Omental fat pad (tissue), 3 donors: ENCODE measurements at regions not wholly inside any gene's neighbourhood (a gene's known extent, or its start where the extent isn't known, plus 50 kb on each side); places are given as distances from the start of the nearest gene placed in this dataset.

Experiments used
- ATAC-seq: fragments of 150-250 bp; one replicate; pipeline ENCODE4 v1.9.1; 2016; ENCODE audit warnings: mild to moderate bottlenecking, moderate library complexity; ENCODE audit not compliant: low FRiP score
- DNase-seq: peaks from one replicate; pipeline ENCODE4 v3.0.0-alpha.2; 2019; ENCODE audit warnings: low spot score
- CTCF ChIP-seq, 3 donors: fragments of 450-650 bp; IDR thresholded peaks; one replicate each; pipeline ENCODE4 v1.5.1; 2016 to 2017; ENCODE audit warnings: antibody characterized with exemption in 3 of 3, mild to moderate bottlenecking in 3 of 3, moderate library complexity in 2 of 3

DNA sequence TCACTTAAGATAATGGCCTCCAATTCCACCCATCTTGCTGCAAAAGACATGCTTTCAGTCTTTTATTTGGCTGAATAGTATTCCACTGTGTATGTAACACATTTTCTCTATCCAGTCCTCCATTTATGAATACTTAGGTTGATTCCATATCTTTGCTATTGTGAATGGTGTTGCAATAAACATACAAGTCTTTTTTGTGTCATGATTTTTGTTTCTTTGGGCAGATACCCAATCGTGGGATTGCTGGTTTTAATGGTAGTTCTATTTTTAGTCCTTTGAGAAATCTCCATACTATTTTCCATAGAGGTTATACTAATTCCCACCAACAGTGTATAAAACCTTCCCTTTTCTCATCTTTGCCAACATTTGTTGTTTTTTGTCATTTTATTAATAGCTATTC lies 180.9 kb downstream of the SMIM20 start:
- no peak for ATAC-seq
- TF ChIP-seq CTCF (IDR thresholded peaks at IDR 0.05): no peak

DNA sequence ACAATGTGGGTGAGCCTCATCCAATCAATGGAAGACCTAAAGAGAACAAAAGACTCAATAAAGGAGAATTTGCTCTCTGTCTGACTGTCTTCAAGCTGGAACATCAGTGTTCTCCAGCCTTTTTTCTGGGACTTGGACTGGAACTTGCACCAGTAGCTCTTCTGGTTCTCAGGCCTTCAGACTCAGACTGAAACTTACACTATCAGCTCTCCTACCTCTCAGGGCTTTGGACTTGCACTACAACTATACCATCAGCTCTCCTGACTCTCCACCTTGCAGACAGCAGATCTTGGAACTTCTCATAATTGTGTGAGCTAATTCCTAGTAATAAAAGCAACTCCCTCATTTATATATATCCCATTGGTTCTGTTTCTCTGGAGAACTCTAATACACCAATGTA lies 185.9 kb downstream of the SMIM20 start:
- DNase-seq (no peak), ATAC-seq (no peak)
- TF ChIP-seq CTCF (IDR thresholded peaks at IDR 0.05): no peak

More for the DNA sequence above, 180.9 kb downstream of the SMIM20 start:
- DNase-seq: no peak

DNA sequence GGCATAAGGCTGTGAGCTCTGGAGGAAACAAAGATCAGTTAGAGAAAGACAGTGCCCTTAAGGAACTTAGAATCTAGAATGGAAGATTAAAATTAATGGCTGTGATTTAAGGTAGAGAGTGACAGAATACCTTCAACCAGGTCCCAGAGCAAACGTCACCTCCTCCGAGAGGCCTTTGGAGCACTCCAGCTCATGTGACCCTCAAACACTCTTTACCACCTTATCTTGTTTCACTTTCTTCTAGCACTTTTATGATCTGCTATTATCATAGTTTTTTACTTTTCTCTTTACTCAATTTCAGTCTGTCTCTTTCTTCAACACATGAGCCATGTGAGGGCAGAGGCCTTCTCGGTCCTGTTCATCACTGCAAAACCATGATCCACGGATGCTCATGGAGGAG lies 187.0 kb downstream of the SMIM20 start:
- no peak for TF ChIP-seq CTCF (IDR thresholded peaks at IDR 0.05)
- ATAC-seq (no peak), DNase-seq (no peak)

- DNase-seq: no peak
- ATAC-seq: no peak
- TF ChIP-seq CTCF (IDR thresholded peaks at IDR 0.05): no peak
Measured at GRCh38 chr4:26104056-26104685, 190.2 kb downstream of the SMIM20 start.

- ATAC-seq (no peak), DNase-seq (no peak)
- no peak for TF ChIP-seq CTCF (IDR thresholded peaks at IDR 0.05)
Measured at GRCh38 chr4:26105337-26105736, 191.3 kb downstream of the SMIM20 start.

DNA sequence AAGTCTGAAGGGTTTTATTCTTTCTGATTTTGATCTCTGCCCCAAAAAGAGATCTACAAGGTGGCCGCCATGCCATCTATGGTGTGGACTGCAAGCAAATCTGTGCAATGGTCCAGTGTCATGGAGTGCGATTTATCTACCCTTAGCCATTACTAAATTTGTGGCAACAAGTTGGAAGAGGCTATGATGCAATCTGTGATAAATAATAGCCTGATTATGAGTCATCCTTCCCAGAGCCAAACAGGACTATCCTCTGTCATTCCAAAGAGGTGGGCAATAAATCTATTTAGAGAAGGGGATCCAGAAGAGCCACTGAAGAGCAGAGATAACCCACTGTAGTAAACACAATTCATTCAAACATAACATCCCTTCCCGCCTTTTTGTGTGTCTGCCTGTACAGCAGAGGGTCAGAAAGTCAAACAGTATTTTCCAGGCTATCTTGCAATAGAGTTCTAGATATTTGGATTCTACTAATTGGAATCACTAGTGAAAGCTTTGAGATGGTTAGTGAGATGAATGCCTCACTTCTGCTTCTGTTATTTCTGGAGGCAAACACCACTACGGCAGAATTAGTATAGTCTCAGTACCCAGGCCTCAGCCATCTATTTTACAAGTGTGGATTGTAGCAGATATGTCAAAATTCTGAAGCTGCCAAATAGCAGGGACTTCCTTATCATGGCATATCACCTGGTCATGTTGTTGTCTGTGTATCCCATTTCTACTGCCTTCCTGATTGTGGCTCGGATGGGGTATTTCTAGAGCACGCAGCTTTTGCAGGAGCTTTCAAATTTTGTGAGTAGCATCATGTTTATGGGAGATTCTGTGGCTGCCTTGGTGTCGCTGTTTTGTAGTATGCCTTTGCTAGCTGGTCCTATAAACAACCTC lies 192.0 kb downstream of the SMIM20 start:
- DNase-seq (no peak), ATAC-seq (peak; percentile 95)
- TF ChIP-seq CTCF (IDR thresholded peaks at IDR 0.05): no peak

DNA sequence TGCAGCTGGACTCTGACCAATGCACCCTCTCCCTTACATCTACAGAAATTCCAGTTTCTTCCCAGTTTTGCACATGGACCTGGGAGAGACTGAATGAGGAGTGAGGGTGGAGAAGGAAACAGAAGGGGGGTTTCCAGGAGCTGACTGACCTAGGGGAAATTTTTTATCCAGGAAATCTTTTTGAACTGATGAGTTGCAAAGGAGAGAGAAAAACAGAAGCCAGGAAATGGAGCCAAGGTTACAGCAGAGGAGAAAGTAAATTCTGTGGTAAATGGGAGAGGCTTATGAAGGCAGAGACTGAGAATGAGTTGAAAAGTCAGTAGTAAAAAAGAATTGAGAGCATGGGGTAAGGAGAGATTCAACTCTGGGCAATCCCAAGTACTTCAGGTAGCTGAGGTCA lies 192.8 kb downstream of the SMIM20 start:
- no peak for ATAC-seq
- TF ChIP-seq CTCF (IDR thresholded peaks at IDR 0.05): no peak
- no peak for DNase-seq
